Fibroblast of the aortic adventitia (primary cell): ENCODE measurements at regions not wholly inside any gene's neighbourhood (a gene's known extent, or its start where the extent isn't known, plus 50 kb on each side); places are given as distances from the start of the nearest gene placed in this dataset.

Experiments
- DNase-seq: peaks from one replicate; pipeline ENCODE4 v3.0.0-alpha.2; 2010; ENCODE audit warnings: low read depth
- H3K4me3 ChIP-seq: 2 replicates; pipeline ENCODE4 v1.5.1; 2011; ENCODE audit warnings: low read depth, mild to moderate bottlenecking, control low read depth, low read length, moderate library complexity
- CTCF ChIP-seq: IDR thresholded peaks from 2 replicates; pipeline ENCODE4 v1.5.1; 2011; ENCODE audit warnings: mild to moderate bottlenecking, low read length, control low read depth, inconsistent platforms; ENCODE audit not compliant: insufficient read depth

GRCh38 chr2:64371727-64372126, 82.2 kb upstream of the LGALSL start:
- no peak for DNase-seq
- no peak overlapping the region for H3K4me3 ChIP-seq
- no peak for TF ChIP-seq CTCF

GRCh38 chr2:64374686-64375085, 79.3 kb upstream of the LGALSL start:
- no peak for TF ChIP-seq CTCF
- no peak for DNase-seq
- H3K4me3 ChIP-seq: no peak overlapping the region

- no peak overlapping the region for H3K4me3 ChIP-seq
- no peak for TF ChIP-seq CTCF
- no peak for DNase-seq
These were observed 77.0 kb upstream of the LGALSL start for GRCh38 chr2:64376926-64377325.

DNA sequence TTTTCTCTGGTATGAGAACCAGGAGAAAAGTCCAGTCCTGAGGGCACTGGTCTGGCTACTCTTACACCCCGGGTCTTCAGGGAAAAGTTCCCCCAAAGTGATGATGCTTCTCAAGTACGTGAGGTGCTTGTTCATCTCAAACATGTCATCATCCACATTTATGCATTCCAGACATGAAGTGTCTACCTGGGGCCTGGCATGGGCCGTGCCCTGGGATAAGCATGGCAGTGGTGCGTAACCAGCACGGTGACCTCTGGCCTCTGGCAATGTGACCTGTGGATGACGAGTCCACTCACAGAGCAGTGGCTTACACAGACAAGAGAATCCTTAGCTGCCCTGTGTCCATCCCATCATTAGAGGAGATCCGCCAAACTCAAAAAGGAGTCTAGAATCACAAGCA, 74.8 kb upstream of the LGALSL start:
- no peak for DNase-seq
- no peak for TF ChIP-seq CTCF
- H3K4me3 ChIP-seq: no peak overlapping the region

- DNase-seq: no peak
- H3K4me3 ChIP-seq: no peak overlapping the region
- no peak for TF ChIP-seq CTCF
These were observed 73.0 kb upstream of the LGALSL start for GRCh38 chr2:64380853-64381527.

- no peak for DNase-seq
- no peak for TF ChIP-seq CTCF
- no peak overlapping the region for H3K4me3 ChIP-seq
These were observed 70.9 kb upstream of the LGALSL start for GRCh38 chr2:64383016-64383591.

GRCh38 chr2:64383881-64384280, 70.1 kb upstream of the LGALSL start:
- DNase-seq: no peak
- no peak overlapping the region for H3K4me3 ChIP-seq
- no peak for TF ChIP-seq CTCF
